Smooth muscle cell (in vitro differentiated cells): ENCODE measurements at regions not wholly inside any gene's neighbourhood (a gene's known extent, or its start where the extent isn't known, plus 50 kb on each side); places are given as distances from the start of the nearest gene placed in this dataset.

Experiments
- DNase-seq: peaks from one replicate; lab custom pipeline; 2025; ENCODE audit not compliant: unreplicated experiment; lab: John Stamatoyannopoulos, UW
- H2AFZ ChIP-seq: fragments of 200-600 bp; sonication (generic); 2 replicates; pipeline ENCODE4 v1.6.0; 2016; ENCODE audit warnings: antibody characterized with exemption, low read depth, mild to moderate bottlenecking
- H3F3A ChIP-seq: fragments of 200-600 bp; sonication (generic); 2 replicates; pipeline ENCODE4 v1.6.0; 2017; ENCODE audit warnings: antibody characterized with exemption, low read depth
- H3K27ac ChIP-seq: fragments of 200-600 bp; sonication (generic); 2 replicates; pipeline ENCODE4 v1.5.1; 2016; ENCODE audit warnings: low read depth, mild to moderate bottlenecking
- H3K27me3 ChIP-seq: fragments of 200-600 bp; sonication (generic); 2 replicates; pipeline ENCODE4 v1.6.1; 2016; ENCODE audit warnings: low read depth, mild to moderate bottlenecking
- H3K36me3 ChIP-seq: fragments of 200-600 bp; sonication (generic); 2 replicates; pipeline ENCODE4 v1.5.1; 2016; ENCODE audit warnings: low read depth
- H3K4me1 ChIP-seq: fragments of 200-600 bp; sonication (generic); 2 replicates; pipeline ENCODE4 v1.5.1; 2016; ENCODE audit warnings: low read depth
- H3K4me2 ChIP-seq: fragments of 200-600 bp; sonication (generic); 2 replicates; pipeline ENCODE4 v1.6.0; 2016; ENCODE audit warnings: mild to moderate bottlenecking
- H3K4me3 ChIP-seq: fragments of 200-600 bp; sonication (generic); 2 replicates; pipeline ENCODE4 v1.5.1; 2016; ENCODE audit warnings: mild to moderate bottlenecking
- H3K79me2 ChIP-seq: fragments of 200-600 bp; sonication (generic); 2 replicates; pipeline ENCODE4 v1.6.0; 2016; ENCODE audit warnings: low read depth, mild to moderate bottlenecking
- H3K9ac ChIP-seq: fragments of 200-600 bp; sonication (generic); 2 replicates; pipeline ENCODE4 v1.6.0; 2016; ENCODE audit warnings: low read depth
- H3K9me3 ChIP-seq: fragments of 200-600 bp; sonication (generic); replicated peaks from 2 replicates; pipeline ENCODE4 v1.5.1; 2016; ENCODE audit warnings: low read depth
- H4K20me1 ChIP-seq: fragments of 200-600 bp; sonication (generic); 2 replicates; pipeline ENCODE4 v1.6.0; 2016; ENCODE audit warnings: low read depth
- WGBS: methylation state at CpG from one replicate; pipeline ENCODE4 v1.1.7; 2016; ENCODE audit warnings: low lambda C conversion rate; 5-methylcytosine and 5-hydroxymethylcytosine counted together
- TF ChIP-seq, protein P1 (sequence below): fragments of 200-600 bp; sonication (generic); IDR thresholded peaks from 2 replicates; pipeline ENCODE4 v1.5.1; 2017; ENCODE audit warnings: borderline replicate concordance, mild to moderate bottlenecking, antibody characterized with exemption; ENCODE audit not compliant: insufficient read depth, poor library complexity, severe bottlenecking

DNA sequence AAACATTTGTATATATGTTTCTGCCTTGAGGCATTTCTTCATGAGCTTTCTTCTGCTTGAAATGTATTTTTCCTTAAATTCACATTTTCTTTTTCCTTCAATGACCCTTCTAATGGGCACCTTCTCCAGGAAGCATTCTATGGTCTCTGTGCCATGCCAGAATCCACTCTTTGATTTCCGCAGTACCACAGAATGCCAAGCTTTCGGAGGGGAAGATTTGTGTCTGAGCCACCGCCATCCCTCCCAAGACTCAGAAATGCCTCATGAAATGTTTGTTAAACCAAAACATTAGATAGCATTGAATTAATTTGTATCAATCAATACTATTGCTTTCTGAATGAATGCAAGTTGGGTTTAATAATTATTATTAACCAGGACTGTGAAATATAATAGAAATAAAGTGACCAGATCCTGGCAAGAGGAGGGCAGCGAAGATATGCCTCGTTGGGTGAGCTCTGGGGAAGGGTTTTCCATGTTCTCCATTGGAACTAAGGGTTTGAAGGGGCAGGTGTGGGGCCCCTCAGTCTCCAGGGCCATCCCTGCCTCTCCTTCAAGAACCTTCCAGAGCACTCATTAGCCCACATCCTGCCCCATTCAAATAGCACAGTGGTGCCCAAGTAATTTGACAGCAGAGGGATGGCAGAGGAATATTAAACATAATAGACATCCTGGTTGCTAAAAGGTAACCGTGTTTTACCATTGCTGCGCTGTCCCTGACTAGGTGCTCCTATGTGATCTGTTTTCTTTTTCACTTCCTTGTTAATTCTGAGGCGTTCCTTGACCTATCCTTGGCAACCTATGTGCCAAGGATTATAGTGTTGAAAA lies 189.6 kb downstream of the MYCN start:
- 94% methylated on average over 8 of the region's 8 CpGs for WGBS
- no peak overlapping the region for H3K27ac ChIP-seq

DNA sequence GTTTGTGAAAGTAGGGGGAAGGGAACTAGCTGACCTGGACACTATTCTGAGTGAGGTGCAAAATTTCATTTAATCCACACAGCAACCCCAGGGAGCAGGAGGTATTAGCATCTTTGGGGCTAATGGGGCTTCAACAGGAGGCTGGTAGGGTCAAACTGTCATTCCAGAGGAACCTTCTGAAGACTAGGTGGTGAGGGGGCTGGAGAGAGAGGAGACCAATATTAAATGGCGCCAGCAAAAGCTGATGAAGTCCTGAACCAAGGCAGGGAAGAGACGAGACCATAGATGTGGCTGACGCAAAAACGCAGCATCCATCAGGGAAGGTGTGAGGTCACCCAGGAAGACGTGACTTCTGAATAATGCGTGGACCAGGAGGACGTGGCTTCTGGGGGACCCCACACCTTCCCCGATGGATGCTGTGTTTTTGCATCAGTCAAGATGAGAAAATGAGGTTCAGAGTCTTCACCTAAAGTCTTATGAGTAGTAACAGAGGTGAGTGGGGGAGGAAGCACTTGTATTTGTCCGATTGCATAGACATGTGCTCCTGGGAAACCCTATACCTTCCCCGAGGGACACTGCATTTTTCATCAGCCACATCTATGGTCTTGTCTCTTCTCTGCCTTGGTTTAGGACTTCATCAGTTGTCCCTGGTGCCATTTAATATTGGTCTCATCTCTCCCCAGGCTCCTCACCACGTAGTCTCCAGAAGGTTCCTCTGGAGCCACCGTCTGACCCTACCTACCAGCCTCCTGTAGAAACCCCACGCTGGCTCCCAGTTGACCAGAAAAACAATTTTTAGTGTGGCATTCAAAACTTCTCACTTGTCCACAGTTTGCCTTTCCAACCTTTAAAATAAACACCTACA lies 188.6 kb downstream of the MYCN start:
- no peak overlapping the region for H3K4me2 ChIP-seq
- no peak overlapping the region for H3K9ac ChIP-seq
- H3K36me3 ChIP-seq: no peaks in the 10 kb centered on the region
- H2AFZ ChIP-seq: no peak overlapping the region
- 90% methylated on average over 13 of the region's 13 CpGs for WGBS
- DNase-seq: no peak
- H3K9me3 ChIP-seq: no peaks in the 10 kb centered on the region
- no peaks in the 10 kb centered on the region for H3K79me2 ChIP-seq
- TF ChIP-seq, protein P1, sequence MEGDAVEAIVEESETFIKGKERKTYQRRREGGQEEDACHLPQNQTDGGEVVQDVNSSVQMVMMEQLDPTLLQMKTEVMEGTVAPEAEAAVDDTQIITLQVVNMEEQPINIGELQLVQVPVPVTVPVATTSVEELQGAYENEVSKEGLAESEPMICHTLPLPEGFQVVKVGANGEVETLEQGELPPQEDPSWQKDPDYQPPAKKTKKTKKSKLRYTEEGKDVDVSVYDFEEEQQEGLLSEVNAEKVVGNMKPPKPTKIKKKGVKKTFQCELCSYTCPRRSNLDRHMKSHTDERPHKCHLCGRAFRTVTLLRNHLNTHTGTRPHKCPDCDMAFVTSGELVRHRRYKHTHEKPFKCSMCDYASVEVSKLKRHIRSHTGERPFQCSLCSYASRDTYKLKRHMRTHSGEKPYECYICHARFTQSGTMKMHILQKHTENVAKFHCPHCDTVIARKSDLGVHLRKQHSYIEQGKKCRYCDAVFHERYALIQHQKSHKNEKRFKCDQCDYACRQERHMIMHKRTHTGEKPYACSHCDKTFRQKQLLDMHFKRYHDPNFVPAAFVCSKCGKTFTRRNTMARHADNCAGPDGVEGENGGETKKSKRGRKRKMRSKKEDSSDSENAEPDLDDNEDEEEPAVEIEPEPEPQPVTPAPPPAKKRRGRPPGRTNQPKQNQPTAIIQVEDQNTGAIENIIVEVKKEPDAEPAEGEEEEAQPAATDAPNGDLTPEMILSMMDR: no peak
- H3K27ac ChIP-seq: no peak overlapping the region
- H3K27me3 ChIP-seq: no peaks in the 10 kb centered on the region
- H3K4me3 ChIP-seq: no peak overlapping the region
- H3F3A ChIP-seq: peaks cover 8% of the 10 kb centered on the region
- H4K20me1 ChIP-seq: no peaks in the 10 kb centered on the region
- peaks cover 8% of the 10 kb centered on the region for H3K4me1 ChIP-seq

More for the DNA sequence above, 189.6 kb downstream of the MYCN start:
- Histone ChIP-seq H2AFZ (no peak overlapping the region), H3K9ac (no peak overlapping the region), H4K20me1 (no peaks in the 10 kb centered on the region), H3F3A (peaks cover 3% of the 10 kb centered on the region), H3K27me3 (no peaks in the 10 kb centered on the region), H3K79me2 (no peaks in the 10 kb centered on the region), H3K4me3 (no peak overlapping the region), H3K4me2 (no peak overlapping the region), H3K4me1 (peaks cover 8% of the 10 kb centered on the region), H3K9me3 (no peaks in the 10 kb centered on the region), H3K36me3 (no peaks in the 10 kb centered on the region)
- DNase-seq: no peak
- TF ChIP-seq, protein P1: no peak

DNA sequence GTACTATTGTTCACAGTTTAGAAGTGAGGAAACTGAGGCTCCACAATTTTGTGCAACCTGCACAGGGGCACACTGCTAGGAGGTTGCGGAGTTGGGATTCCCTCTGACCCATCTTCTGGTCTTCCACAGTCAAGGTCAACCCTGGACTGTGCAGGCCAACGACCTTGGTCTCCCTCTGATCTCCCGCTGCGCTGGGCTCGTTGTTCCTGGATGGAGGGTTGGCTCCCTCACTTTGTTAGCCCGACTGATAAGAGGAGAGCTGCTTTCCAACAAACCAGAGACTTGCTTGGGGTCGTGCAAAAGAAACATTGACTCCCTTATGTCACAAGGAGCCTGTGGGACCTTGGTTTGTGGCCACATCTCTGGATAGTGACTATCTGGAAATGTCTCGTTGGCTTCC lies 187.6 kb downstream of the MYCN start:
- no peak overlapping the region for H3K9ac ChIP-seq
- peaks cover 8% of the 10 kb centered on the region for H3F3A ChIP-seq
- H2AFZ ChIP-seq: no peak overlapping the region
- no peaks in the 10 kb centered on the region for H3K9me3 ChIP-seq
- H3K4me3 ChIP-seq: no peak overlapping the region
- DNase-seq: no peak
- H4K20me1 ChIP-seq: no peaks in the 10 kb centered on the region
- TF ChIP-seq, protein P1: no peak
- WGBS: 73% methylated on average over 8 of the region's 8 CpGs
- H3K4me1 ChIP-seq: peaks cover 8% of the 10 kb centered on the region
- H3K27ac ChIP-seq: peak overlapping the region; percentile 60
- H3K27me3 ChIP-seq: no peaks in the 10 kb centered on the region
- no peaks in the 10 kb centered on the region for H3K36me3 ChIP-seq
- H3K79me2 ChIP-seq: no peaks in the 10 kb centered on the region
- H3K4me2 ChIP-seq: no peak overlapping the region
